Activated CD4-positive, alpha-beta T cell treated with anti-CD3 and anti-CD28 coated beads for 24 hours (primary cell): ENCODE measurements at regions not wholly inside any gene's neighbourhood (a gene's known extent, or its start where the extent isn't known, plus 50 kb on each side); places are given as distances from the start of the nearest gene placed in this dataset.

Experiments used
- DNase-seq, 2 donors: peaks; one replicate each; pipeline ENCODE4 v3.0.0-alpha.2; 2020; ENCODE audit warnings: low read depth in 2 of 2

- no peak for DNase-seq
These were observed 89.5 kb upstream of the ANKRD55 start for GRCh38 chr5:56322592-56322991.

GRCh38 chr5:56321236-56321881, 88.2 kb upstream of the ANKRD55 start:
- no peak for DNase-seq

- DNase-seq: no peak
These were observed 87.6 kb upstream of the ANKRD55 start for GRCh38 chr5:56320686-56321085.

- DNase-seq: no peak
These were observed 86.5 kb upstream of the ANKRD55 start for GRCh38 chr5:56319526-56320181.

GRCh38 chr5:56317923-56318561, 84.9 kb upstream of the ANKRD55 start:
- DNase-seq: no peak

GRCh38 chr5:56316299-56316994, 83.3 kb upstream of the ANKRD55 start:
- no peak for DNase-seq

GRCh38 chr5:56314529-56314928, 81.4 kb upstream of the ANKRD55 start:
- DNase-seq: no peak

- DNase-seq: no peak
These were observed 80.5 kb upstream of the ANKRD55 start for GRCh38 chr5:56313596-56313995.

GRCh38 chr5:56313004-56313531, 79.9 kb upstream of the ANKRD55 start:
- DNase-seq: no peak

GRCh38 chr5:56311306-56311905, 78.3 kb upstream of the ANKRD55 start:
- no peak for DNase-seq

- no peak for DNase-seq
These were observed 77.6 kb upstream of the ANKRD55 start for GRCh38 chr5:56310711-56311204.

- no peak for DNase-seq
These were observed 76.2 kb upstream of the ANKRD55 start for GRCh38 chr5:56309262-56309826.

- no peak for DNase-seq
These were observed 74.7 kb upstream of the ANKRD55 start for GRCh38 chr5:56307714-56308333.

GRCh38 chr5:56306433-56307150, 73.5 kb upstream of the ANKRD55 start:
- DNase-seq: no peak

GRCh38 chr5:56305001-56305950, 72.1 kb upstream of the ANKRD55 start:
- no peak for DNase-seq

- DNase-seq: no peak
These were observed 70.4 kb upstream of the ANKRD55 start for GRCh38 chr5:56303511-56303910.

GRCh38 chr5:56302027-56302426, 68.9 kb upstream of the ANKRD55 start:
- DNase-seq: no peak

- DNase-seq: no peak
These were observed 67.9 kb upstream of the ANKRD55 start for GRCh38 chr5:56301069-56301468.

GRCh38 chr5:56299212-56299611, 66.1 kb upstream of the ANKRD55 start:
- no peak for DNase-seq
